Nephron (organoid): ENCODE measurements at regions not wholly inside any gene's neighbourhood (a gene's known extent, or its start where the extent isn't known, plus 50 kb on each side); places are given as distances from the start of the nearest gene placed in this dataset.
A peak's percentile ranks its signal among the peaks of the same experiment; 100 is the strongest.

Experiments used
- H3K27ac Mint-ChIP-seq, 3 experiments: 2 replicates each; pipeline ENCODE4 v1.8.0; 2020; ENCODE audit warnings: mixed read lengths in 3 of 3, mild to moderate bottlenecking in 2 of 3, moderate library complexity in 1 of 3
- H3K27me3 Mint-ChIP-seq: 2 replicates; pipeline ENCODE4 v1.8.0; 2021; ENCODE audit warnings: low read depth, mild to moderate bottlenecking, moderate library complexity, mixed read lengths
- H3K36me3 Mint-ChIP-seq: 2 replicates; pipeline ENCODE4 v1.8.0; 2020; ENCODE audit warnings: low read depth, mixed read lengths
- H3K4me1 Mint-ChIP-seq: 2 replicates; pipeline ENCODE4 v1.8.0; 2020; ENCODE audit warnings: mixed read lengths
- H3K4me3 Mint-ChIP-seq, 3 experiments: 2 replicates each; pipeline ENCODE4 v1.8.0; 2020; ENCODE audit warnings: mild to moderate bottlenecking in 3 of 3, mixed read lengths in 3 of 3, moderate library complexity in 2 of 3
- H3K9me3 Mint-ChIP-seq: 2 replicates; pipeline ENCODE4 v1.8.0; 2020; ENCODE audit warnings: mixed read lengths
- TF ChIP-seq, protein P1 (sequence below), 3 experiments: fragments of 200-600 bp; sonication (generic); IDR thresholded peaks; one replicate each; pipeline ENCODE4 v1.5.0; 2021; ENCODE audit warnings: antibody characterized with exemption in 3 of 3; ENCODE audit not compliant: unreplicated experiment in 3 of 3

DNA sequence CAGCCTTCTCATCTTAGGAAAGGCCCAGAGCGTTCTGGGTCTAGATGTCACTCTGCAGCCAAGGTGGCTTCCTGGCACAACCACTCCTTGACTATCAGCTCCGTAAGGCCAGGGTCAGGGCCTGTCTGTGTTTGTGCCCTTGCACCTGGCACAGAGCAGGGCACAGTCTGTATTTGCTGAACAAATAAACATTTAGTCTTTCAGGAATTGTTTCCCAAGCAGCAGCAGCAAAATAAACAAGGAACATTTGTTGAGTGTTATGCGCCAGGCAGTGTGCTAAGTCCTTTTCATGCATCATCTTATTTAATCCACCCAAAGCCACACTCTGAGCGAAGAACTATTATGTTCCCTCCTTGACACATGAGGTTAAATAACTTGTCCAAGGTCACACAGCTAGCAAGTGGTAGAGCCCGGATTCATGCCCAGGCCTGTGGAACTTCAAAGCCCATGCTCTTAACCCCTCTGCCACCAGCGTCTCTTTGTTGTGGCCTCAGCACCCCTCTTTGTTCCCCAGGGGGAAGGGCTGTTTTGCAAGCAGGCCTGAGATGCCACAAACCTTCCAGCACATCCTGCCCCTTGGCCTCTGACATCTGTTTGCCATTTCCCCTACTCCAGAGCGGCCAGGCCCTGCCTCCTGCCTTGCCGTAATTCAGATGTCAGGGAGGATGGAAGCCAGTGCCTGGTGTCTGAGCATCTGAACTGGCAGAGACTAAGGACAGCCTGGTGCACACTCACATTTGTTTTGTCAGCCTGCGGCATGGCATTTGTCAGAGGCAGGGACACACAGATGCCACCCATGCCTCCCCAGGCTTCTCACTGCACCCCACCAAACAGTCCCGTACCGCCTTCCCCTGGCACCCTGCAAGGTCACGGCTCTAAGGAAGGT lies 325.8 kb upstream of the ZMIZ1 start:
- H3K27me3 Mint-ChIP-seq: peaks cover 6% of the 10 kb centered on the region
- no peaks in the 10 kb centered on the region for H3K9me3 Mint-ChIP-seq
- peaks cover 54% of the 10 kb centered on the region for H3K4me1 Mint-ChIP-seq
- no peak overlapping the region for H3K4me3 Mint-ChIP-seq
- peak overlapping the region in 2 of 3 experiments; percentile 32 to 76 for H3K27ac Mint-ChIP-seq
- H3K36me3 Mint-ChIP-seq: no peaks in the 10 kb centered on the region
- TF ChIP-seq, protein P1, sequence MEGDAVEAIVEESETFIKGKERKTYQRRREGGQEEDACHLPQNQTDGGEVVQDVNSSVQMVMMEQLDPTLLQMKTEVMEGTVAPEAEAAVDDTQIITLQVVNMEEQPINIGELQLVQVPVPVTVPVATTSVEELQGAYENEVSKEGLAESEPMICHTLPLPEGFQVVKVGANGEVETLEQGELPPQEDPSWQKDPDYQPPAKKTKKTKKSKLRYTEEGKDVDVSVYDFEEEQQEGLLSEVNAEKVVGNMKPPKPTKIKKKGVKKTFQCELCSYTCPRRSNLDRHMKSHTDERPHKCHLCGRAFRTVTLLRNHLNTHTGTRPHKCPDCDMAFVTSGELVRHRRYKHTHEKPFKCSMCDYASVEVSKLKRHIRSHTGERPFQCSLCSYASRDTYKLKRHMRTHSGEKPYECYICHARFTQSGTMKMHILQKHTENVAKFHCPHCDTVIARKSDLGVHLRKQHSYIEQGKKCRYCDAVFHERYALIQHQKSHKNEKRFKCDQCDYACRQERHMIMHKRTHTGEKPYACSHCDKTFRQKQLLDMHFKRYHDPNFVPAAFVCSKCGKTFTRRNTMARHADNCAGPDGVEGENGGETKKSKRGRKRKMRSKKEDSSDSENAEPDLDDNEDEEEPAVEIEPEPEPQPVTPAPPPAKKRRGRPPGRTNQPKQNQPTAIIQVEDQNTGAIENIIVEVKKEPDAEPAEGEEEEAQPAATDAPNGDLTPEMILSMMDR (IDR thresholded peaks at IDR 0.05; ENCODE audit: unreplicated experiment in 3 of 3): no peak

DNA sequence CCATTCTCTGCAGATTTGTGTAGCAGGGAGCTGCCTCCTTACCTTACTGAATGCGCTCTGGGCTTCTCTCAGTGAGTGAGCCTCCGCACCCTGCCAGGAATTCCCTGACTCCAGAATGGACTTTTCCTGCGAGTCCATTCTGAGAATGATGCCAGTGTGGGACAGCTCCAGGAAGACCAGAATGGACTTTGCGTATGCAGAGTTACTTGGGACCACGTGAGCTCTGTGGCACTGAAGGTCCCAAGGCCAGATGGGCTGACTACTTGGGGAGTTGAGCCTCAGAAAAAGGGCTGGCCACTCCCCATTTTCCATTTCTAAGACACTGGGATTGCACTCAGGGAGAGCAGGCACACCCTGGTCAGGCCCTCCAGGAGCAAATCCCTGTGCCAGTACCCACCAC lies 324.7 kb upstream of the ZMIZ1 start:
- H3K9me3 Mint-ChIP-seq: no peaks in the 10 kb centered on the region
- peaks cover 6% of the 10 kb centered on the region for H3K27me3 Mint-ChIP-seq
- peaks cover 58% of the 10 kb centered on the region for H3K4me1 Mint-ChIP-seq
- TF ChIP-seq, protein P1 (IDR thresholded peaks at IDR 0.05; ENCODE audit: unreplicated experiment in 3 of 3): no peak
- no peak overlapping the region for H3K4me3 Mint-ChIP-seq
- peak overlapping the region; percentile 15 to 76 (median 21) for H3K27ac Mint-ChIP-seq
- H3K36me3 Mint-ChIP-seq: no peaks in the 10 kb centered on the region

DNA sequence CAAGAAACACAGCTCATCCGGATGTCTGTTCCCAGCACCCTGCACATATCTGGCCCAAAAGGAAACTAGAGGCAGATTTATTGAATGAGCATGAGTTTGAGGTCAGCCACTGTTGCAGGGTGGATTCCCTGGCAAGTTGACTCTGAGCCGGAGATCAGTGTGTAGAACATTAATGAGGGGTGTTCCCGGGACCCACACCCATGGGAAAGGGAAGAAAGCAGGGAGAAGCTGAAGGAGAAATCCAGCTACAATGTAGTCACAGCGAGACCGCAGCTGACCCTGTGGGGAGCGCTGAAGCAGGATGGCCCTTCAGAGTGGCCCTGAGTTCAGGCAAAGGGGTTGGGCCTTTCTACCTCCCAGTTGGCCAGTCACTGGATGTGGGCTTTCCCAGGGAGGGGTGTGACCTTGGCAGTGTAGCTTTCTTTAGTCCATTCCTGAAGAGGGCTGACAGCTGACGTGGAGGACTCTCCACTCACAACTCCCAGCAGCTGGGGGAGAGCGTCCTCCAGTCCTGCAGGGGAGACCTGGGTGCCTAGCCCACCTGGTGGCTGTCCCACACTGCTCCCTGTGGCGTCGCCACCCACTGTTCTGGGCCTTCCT lies 324.2 kb upstream of the ZMIZ1 start:
- Mint-ChIP-seq H3K27me3 (peaks cover 6% of the 10 kb centered on the region), H3K9me3 (no peaks in the 10 kb centered on the region), H3K36me3 (no peaks in the 10 kb centered on the region), H3K4me1 (peaks cover 58% of the 10 kb centered on the region), H3K27ac (peak overlapping the region; percentile 21 to 76 (median 52)), H3K4me3 (no peak overlapping the region)
- TF ChIP-seq, protein P1 (IDR thresholded peaks at IDR 0.05; ENCODE audit: unreplicated experiment in 3 of 3): no peak

DNA sequence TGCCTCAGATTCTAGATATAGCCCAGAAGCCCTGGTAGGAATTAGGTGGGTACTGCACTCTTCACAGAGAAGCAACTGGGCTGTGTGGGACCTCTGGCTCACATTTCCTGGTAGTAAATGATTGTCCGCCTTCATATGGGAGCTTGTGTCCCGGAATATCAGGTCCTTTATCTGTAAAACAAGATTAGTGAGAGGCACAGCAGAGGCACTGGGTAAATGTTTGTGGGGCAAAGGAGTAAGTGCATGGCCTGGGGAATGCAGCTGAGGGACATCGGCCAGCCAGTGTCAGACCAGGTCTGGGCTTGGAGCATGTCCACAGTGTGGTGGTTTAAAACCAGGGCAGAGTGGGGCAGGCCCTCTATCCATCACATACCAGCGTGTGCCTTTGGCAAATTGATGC lies 323.3 kb upstream of the ZMIZ1 start:
- H3K9me3 Mint-ChIP-seq: no peaks in the 10 kb centered on the region
- peaks cover 58% of the 10 kb centered on the region for H3K4me1 Mint-ChIP-seq
- peak overlapping the region; percentile 52 to 84 (median 53) for H3K27ac Mint-ChIP-seq
- no peak overlapping the region for H3K4me3 Mint-ChIP-seq
- TF ChIP-seq, protein P1 (IDR thresholded peaks at IDR 0.05; ENCODE audit: unreplicated experiment in 3 of 3): no peak
- peaks cover 2% of the 10 kb centered on the region for H3K27me3 Mint-ChIP-seq
- H3K36me3 Mint-ChIP-seq: no peaks in the 10 kb centered on the region

DNA sequence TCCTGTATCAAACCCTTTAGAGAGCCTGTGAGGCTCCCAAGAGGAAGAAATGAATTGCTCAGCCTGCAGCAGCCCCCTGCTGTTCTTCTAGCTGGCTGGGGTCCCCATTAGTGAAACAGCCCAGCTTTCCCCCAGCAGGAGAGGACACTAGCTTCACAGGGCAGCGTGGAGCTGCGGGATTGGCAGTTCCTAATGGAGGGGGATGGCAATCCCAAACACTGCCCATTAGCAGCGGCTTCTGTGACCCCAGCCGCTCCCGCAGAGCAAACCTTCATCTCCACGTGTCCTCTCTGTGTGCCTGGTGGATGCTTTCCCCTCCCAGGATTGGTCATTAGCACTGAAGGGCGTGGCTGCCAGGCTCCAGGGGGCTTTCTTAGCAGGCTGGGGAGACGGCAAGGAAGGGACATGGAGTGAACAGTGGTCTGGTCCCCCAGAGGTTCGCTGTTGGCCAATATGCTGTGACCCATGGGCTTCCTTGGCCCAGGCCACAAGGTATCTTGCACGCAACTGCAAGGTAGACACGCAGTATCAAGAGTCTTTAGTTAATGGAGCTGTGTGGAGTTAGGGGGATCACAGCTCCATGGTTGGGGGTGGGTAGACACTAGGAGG lies 322.5 kb upstream of the ZMIZ1 start:
- peak overlapping the region; percentile 52 to 84 (median 60) for H3K27ac Mint-ChIP-seq

More for the DNA sequence above, 322.5 kb upstream of the ZMIZ1 start:
- Mint-ChIP-seq H3K4me1 (peaks cover 55% of the 10 kb centered on the region), H3K9me3 (no peaks in the 10 kb centered on the region), H3K27me3 (no peaks in the 10 kb centered on the region), H3K4me3 (no peak overlapping the region), H3K36me3 (no peaks in the 10 kb centered on the region)
- TF ChIP-seq, protein P1 (IDR thresholded peaks at IDR 0.05; ENCODE audit: unreplicated experiment in 3 of 3): no peak
